Loucy (cell line): ENCODE measurements at regions not wholly inside any gene's neighbourhood (a gene's known extent, or its start where the extent isn't known, plus 50 kb on each side); places are given as distances from the start of the nearest gene placed in this dataset.

Source experiments
- H2AFZ ChIP-seq: fragments of 200-600 bp; sonication (generic); 2 replicates; pipeline ENCODE4 v1.6.0; 2016; ENCODE audit warnings: antibody characterized with exemption, mild to moderate bottlenecking, low read length, moderate library complexity
- H3F3A ChIP-seq: fragments of 200-600 bp; 2 replicates; pipeline ENCODE4 v1.6.0; 2016; ENCODE audit warnings: antibody characterized with exemption, low read depth, mild to moderate bottlenecking
- H3K27me3 ChIP-seq: fragments of 200-600 bp; sonication (generic); 2 replicates; pipeline ENCODE4 v1.6.1; 2014; ENCODE audit warnings: low read length, mild to moderate bottlenecking; ENCODE audit not compliant: insufficient read depth, poor library complexity, severe bottlenecking
- H3K36me3 ChIP-seq: fragments of 200-600 bp; sonication (generic); 2 replicates; pipeline ENCODE4 v1.6.1; 2016; ENCODE audit warnings: low read length; ENCODE audit not compliant: insufficient read depth
- H3K4me1 ChIP-seq: fragments of 200-600 bp; sonication (generic); 2 replicates; pipeline ENCODE4 v1.5.1; 2014; ENCODE audit warnings: low read length, mild to moderate bottlenecking; ENCODE audit not compliant: insufficient read depth, poor library complexity, severe bottlenecking
- H3K4me2 ChIP-seq: fragments of 200-600 bp; sonication (generic); 2 replicates; pipeline ENCODE4 v1.6.0; 2014; ENCODE audit warnings: antibody characterized with exemption, low read length, low read depth, mild to moderate bottlenecking; ENCODE audit not compliant: poor library complexity, severe bottlenecking
- H3K4me3 ChIP-seq: fragments of 200-600 bp; sonication (generic); 2 replicates; pipeline ENCODE4 v1.5.1; 2014; ENCODE audit warnings: low read length, mild to moderate bottlenecking, mixed read lengths; ENCODE audit not compliant: poor library complexity, severe bottlenecking
- H3K79me2 ChIP-seq: fragments of 200-600 bp; sonication (generic); 2 replicates; pipeline ENCODE4 v1.6.1; 2014; ENCODE audit warnings: low read length; ENCODE audit not compliant: insufficient read depth
- H3K9ac ChIP-seq: fragments of 200-600 bp; sonication (generic); 2 replicates; pipeline ENCODE4 v1.6.0; 2014; ENCODE audit warnings: mild to moderate bottlenecking, low read depth, low read length, moderate library complexity; ENCODE audit not compliant: poor library complexity, severe bottlenecking
- H3K9me2 ChIP-seq: fragments of 200-600 bp; sonication (generic); replicated peaks from 2 replicates; pipeline ENCODE4 v1.6.1; 2016; ENCODE audit warnings: low read depth, low read length, mixed read lengths
- H3K9me3 ChIP-seq: fragments of 200-600 bp; sonication (generic); 2 replicates; pipeline ENCODE4 v1.6.1; 2014; ENCODE audit warnings: mild to moderate bottlenecking, antibody characterized with exemption, low read length, low read depth; ENCODE audit not compliant: insufficient read depth
- H4K20me1 ChIP-seq: fragments of 200-600 bp; sonication (generic); 2 replicates; pipeline ENCODE4 v1.6.0; 2014; ENCODE audit warnings: antibody characterized with exemption, low read length, mild to moderate bottlenecking; ENCODE audit not compliant: insufficient read depth, poor library complexity, severe bottlenecking
- CTCF ChIP-seq: fragments of 200-600 bp; sonication (generic); conservative IDR thresholded peaks from 2 replicates; pipeline ENCODE4 v1.5.1; 2014; ENCODE audit warnings: mild to moderate bottlenecking, antibody characterized with exemption, low read length
- EZH2phosphoT487 ChIP-seq: fragments of 200-600 bp; IDR thresholded peaks from 2 replicates; pipeline ENCODE4 v1.6.1; 2018; ENCODE audit warnings: antibody characterized with exemption, mild to moderate bottlenecking, moderate library complexity, borderline replicate concordance

GRCh38 chr4:179509489-179509888 is 2067.3 kb upstream of the AGA start:
- no peaks in the 10 kb centered on the region for H3K27me3 ChIP-seq
- H3K9me3 ChIP-seq = no peaks in the 10 kb centered on the region
- H3K79me2 ChIP-seq = no peaks in the 10 kb centered on the region
- H3K4me2 ChIP-seq = no peak overlapping the region
- TF ChIP-seq CTCF (no peak), EZH2phosphoT487 (no peak)
- no peak overlapping the region for H3K9ac ChIP-seq
- no peaks in the 10 kb centered on the region for H3F3A ChIP-seq
- no peaks in the 10 kb centered on the region for H3K36me3 ChIP-seq
- H3K4me1 ChIP-seq = no peaks in the 10 kb centered on the region
- H3K9me2 ChIP-seq = no peaks in the 10 kb centered on the region
- H4K20me1 ChIP-seq = no peaks in the 10 kb centered on the region
- no peak overlapping the region for H2AFZ ChIP-seq
- H3K4me3 ChIP-seq = no peak overlapping the region

- no peaks in the 10 kb centered on the region for H3K79me2 ChIP-seq
- no peaks in the 10 kb centered on the region for H3F3A ChIP-seq
Measured at GRCh38 chr4:179521952-179522351, 2079.7 kb upstream of the AGA start.

GRCh38 chr4:179530958-179531357 is 2088.7 kb upstream of the AGA start:
- Histone ChIP-seq H3K4me2 (no peak overlapping the region), H4K20me1 (no peaks in the 10 kb centered on the region), H3K4me3 (no peak overlapping the region), H3K9me2 (no peaks in the 10 kb centered on the region), H3K4me1 (no peaks in the 10 kb centered on the region), H3K27me3 (no peaks in the 10 kb centered on the region), H3K36me3 (no peaks in the 10 kb centered on the region), H2AFZ (no peak overlapping the region), H3K9me3 (peaks cover 3% of the 10 kb centered on the region; the same call in 1 of the 2 replicates), H3K79me2 (no peaks in the 10 kb centered on the region), H3F3A (no peaks in the 10 kb centered on the region), H3K9ac (no peak overlapping the region)
- TF ChIP-seq CTCF (no peak), EZH2phosphoT487 (no peak)

More at GRCh38 chr4:179521952-179522351, 2079.7 kb upstream of the AGA start:
- H3K9me2 ChIP-seq = no peaks in the 10 kb centered on the region
- H3K4me1 ChIP-seq = no peaks in the 10 kb centered on the region
- no peak overlapping the region for H2AFZ ChIP-seq
- no peaks in the 10 kb centered on the region for H3K9me3 ChIP-seq
- H3K4me2 ChIP-seq = no peak overlapping the region
- H4K20me1 ChIP-seq = no peaks in the 10 kb centered on the region
- no peak overlapping the region for H3K9ac ChIP-seq
- H3K27me3 ChIP-seq = no peaks in the 10 kb centered on the region
- no peaks in the 10 kb centered on the region for H3K36me3 ChIP-seq
- no peak overlapping the region for H3K4me3 ChIP-seq
- no peak for TF ChIP-seq EZH2phosphoT487
- TF ChIP-seq CTCF = no peak
